ENCODE measurements at regions not wholly inside any gene's neighbourhood (a gene's known extent, or its start where the extent isn't known, plus 50 kb on each side); places are given as distances from the start of the nearest gene placed in this dataset.

DNA sequence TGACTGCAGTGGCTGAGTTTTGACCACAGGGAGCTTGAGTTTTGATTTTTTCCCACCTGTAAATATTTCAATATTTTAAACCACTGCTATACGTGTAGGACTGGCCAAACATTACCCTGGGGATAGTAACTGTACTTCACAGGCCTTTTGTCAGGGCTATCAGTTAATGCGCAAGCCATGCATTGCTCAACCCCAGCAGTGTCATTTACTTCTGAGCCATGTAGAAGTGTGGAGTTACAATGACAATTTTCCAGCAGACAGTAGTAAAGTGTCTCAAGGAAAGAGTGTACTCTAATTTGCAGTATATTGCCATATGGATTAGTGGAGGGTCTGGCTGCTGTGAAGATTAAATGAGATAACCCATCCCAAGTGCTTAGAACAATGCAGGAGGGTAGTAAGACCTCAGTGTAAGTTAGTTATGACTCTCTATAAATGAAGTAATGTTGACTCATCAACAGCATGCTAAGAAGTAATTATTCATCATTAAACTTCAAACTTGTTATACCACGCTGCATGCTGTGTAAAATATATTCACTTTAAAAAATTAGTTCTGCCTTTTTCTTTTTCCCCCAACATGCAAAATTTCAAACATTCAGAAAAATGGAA, 489.2 kb downstream of the KDM4C start:
- no peak for DNase-seq (ENCODE audit: low read depth in 2 of 3, low spot score in 2 of 3)

- DNase-seq (ENCODE audit: low read depth in 2 of 3, low spot score in 2 of 3) = no peak
These were observed 488.3 kb downstream of the KDM4C start for GRCh38 chr9:7245976-7246580.

GRCh38 chr9:7243838-7244237, 486.1 kb downstream of the KDM4C start:
- no peak for DNase-seq (ENCODE audit: low read depth in 2 of 3, low spot score in 2 of 3)

GRCh38 chr9:7242126-7242525, 484.4 kb downstream of the KDM4C start:
- DNase-seq (ENCODE audit: low read depth in 2 of 3, low spot score in 2 of 3) = no peak

- no peak for DNase-seq (ENCODE audit: low read depth in 2 of 3, low spot score in 2 of 3)
These were observed 483.9 kb downstream of the KDM4C start for GRCh38 chr9:7241694-7242093.

- no peak for DNase-seq (ENCODE audit: low read depth in 2 of 3, low spot score in 2 of 3)
These were observed 483.0 kb downstream of the KDM4C start for GRCh38 chr9:7240569-7241311.

DNA sequence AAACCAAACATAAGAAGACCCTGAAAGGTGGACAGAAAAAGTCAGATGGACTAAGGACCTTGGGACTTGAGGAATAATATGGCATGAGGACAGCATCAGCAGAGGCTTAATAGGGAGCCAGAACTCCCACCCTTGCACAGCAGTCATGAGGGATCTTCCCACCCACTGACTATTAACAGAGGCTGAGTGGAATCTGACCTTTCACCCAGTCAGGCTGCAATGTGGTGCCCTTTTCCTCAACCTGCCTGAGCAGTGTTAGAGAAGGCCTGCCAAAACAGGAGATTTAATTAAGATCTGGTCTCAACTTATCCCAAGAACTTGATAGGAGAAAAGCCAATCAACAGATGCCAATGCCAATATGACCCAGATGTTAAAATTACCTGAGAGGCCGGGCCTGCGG, 481.9 kb downstream of the KDM4C start:
- DNase-seq (ENCODE audit: low read depth in 2 of 3, low spot score in 2 of 3) = no peak

- no peak for DNase-seq (ENCODE audit: low read depth in 2 of 3, low spot score in 2 of 3)
These were observed 480.5 kb downstream of the KDM4C start for GRCh38 chr9:7238247-7238637.

GRCh38 chr9:7237473-7238246, 479.9 kb downstream of the KDM4C start:
- DNase-seq (ENCODE audit: low read depth in 2 of 3, low spot score in 2 of 3) = no peak

DNA sequence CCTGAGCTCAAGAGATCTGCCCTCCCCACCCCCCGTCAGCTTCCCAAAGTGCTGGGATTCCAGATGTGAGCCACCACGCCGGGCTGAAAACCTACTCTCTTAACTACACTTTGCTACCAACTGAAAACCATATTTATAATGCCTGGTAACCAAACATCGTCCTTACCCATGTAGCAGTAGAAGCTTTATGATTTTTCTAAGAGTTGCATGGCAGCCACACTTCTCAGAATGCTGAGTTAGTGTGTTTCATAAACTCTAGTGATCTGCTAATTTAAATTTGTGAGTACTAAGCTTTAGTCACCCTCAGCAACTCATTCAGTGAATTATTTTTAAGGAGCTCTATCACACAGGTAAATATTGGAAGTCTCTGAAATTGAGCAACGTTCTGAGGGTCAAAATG, 478.4 kb downstream of the KDM4C start:
- DNase-seq (ENCODE audit: low read depth in 2 of 3, low spot score in 2 of 3) = no peak

- DNase-seq (ENCODE audit: low read depth in 2 of 3, low spot score in 2 of 3) = peak in 1 of 3 experiments; percentile 36
These were observed 476.4 kb downstream of the KDM4C start for GRCh38 chr9:7234144-7234543.

DNA sequence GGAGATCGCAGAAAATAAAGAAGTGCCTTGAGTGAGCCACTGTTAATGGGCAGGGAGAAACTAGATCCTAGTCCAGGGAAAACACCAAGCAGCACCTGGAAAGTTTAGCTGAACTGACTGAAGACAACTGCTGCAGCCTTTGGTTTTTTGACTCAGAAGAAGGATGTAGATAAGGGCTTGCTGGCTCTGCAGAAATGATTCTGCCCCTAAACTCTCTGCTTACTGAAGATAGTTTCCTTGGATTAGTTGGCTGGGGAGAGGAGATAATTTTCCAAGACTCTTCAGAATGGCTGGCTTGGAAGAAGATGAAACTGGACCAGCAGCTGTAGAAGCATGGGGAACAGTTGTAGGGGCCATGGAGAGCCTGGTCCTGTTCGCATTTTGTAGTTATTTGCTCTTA, 471.8 kb downstream of the KDM4C start:
- DNase-seq (ENCODE audit: low read depth in 2 of 3, low spot score in 2 of 3) = no peak

GRCh38 chr9:7228726-7229125, 471.0 kb downstream of the KDM4C start:
- no peak for DNase-seq (ENCODE audit: low read depth in 2 of 3, low spot score in 2 of 3)

- DNase-seq (ENCODE audit: low read depth in 2 of 3, low spot score in 2 of 3) = no peak
These were observed 470.2 kb downstream of the KDM4C start for GRCh38 chr9:7227951-7228350.

DNA sequence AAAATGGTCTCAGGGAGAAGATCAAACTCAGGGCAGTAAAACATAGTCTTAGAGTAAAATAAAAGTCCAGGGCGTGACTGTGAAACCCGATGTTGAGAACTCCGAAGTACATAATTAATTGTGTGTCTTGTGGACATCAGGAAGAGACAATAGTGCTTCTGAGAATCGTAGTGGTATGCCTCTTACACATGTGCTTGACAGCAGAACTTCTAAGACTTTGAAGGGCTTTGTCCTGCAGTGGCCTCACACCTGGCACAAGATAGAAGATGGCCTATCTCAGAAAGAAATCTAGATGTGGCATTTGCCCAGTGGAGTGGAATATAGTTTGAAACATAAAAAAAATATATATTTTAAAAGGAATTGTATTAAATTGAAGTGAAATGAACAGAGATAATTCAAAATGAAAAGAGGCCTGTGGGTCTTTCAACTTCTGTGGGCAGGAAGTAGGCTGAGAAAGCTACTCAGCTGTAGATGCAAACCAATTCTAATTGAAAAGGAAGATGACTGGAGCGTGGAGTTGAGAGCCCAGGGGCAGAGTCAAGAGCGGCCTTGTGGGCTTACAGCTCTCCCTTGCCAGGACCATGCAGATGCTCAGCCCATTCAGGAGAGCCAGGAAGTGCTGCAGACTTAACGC, 468.4 kb downstream of the KDM4C start:
- DNase-seq (ENCODE audit: low read depth in 2 of 3, low spot score in 2 of 3) = no peak

Measured in activated CD8-positive, alpha-beta memory T cell treated with anti-CD3 and anti-CD28 coated beads for 48 hours (primary cell).